GM23248 (cell line): ENCODE measurements at regions not wholly inside any gene's neighbourhood (a gene's known extent, or its start where the extent isn't known, plus 50 kb on each side); places are given as distances from the start of the nearest gene placed in this dataset.

Experiments
- DNase-seq: peaks from one replicate; pipeline ENCODE4 v3.0.0-alpha.2; 2015
- H2AFZ ChIP-seq: fragments of 200-600 bp; sonication (generic); 2 replicates; pipeline ENCODE4 v1.6.1; 2016; ENCODE audit warnings: antibody characterized with exemption
- H3F3A ChIP-seq: fragments of 200-600 bp; sonication (generic); 2 replicates; pipeline ENCODE4 v1.6.1; 2016; ENCODE audit warnings: mild to moderate bottlenecking, antibody characterized with exemption, mixed run types; ENCODE audit not compliant: insufficient read depth
- H3K27ac ChIP-seq: fragments of 200-600 bp; sonication (generic); 2 replicates; pipeline ENCODE4 v1.5.1; 2016; ENCODE audit warnings: mild to moderate bottlenecking
- H3K27me3 ChIP-seq: fragments of 200-600 bp; sonication (generic); replicated peaks from 2 replicates; pipeline ENCODE4 v1.6.1; 2016; ENCODE audit warnings: mild to moderate bottlenecking; ENCODE audit not compliant: insufficient read depth
- H3K36me3 ChIP-seq: fragments of 200-600 bp; sonication (generic); 2 replicates; pipeline ENCODE4 v1.6.1; 2016; ENCODE audit warnings: low read depth, mild to moderate bottlenecking
- H3K4me1 ChIP-seq: fragments of 200-600 bp; sonication (generic); 2 replicates; pipeline ENCODE4 v1.6.1; 2016; ENCODE audit warnings: mild to moderate bottlenecking; ENCODE audit not compliant: insufficient read depth
- H3K4me2 ChIP-seq: fragments of 200-600 bp; sonication (generic); one replicate; pipeline ENCODE4 v1.6.1; 2016; ENCODE audit warnings: mild to moderate bottlenecking; ENCODE audit not compliant: unreplicated experiment
- H3K4me3 ChIP-seq: fragments of 200-600 bp; sonication (generic); 2 replicates; pipeline ENCODE4 v1.5.1; 2016; ENCODE audit warnings: mild to moderate bottlenecking
- H3K79me2 ChIP-seq: fragments of 200-600 bp; sonication (generic); 2 replicates; pipeline ENCODE4 v1.6.1; 2016; ENCODE audit warnings: mild to moderate bottlenecking; ENCODE audit not compliant: insufficient read depth
- H3K9ac ChIP-seq: fragments of 200-600 bp; sonication (generic); 2 replicates; pipeline ENCODE4 v1.6.1; 2016; ENCODE audit warnings: mild to moderate bottlenecking
- H3K9me2 ChIP-seq: fragments of 200-600 bp; sonication (generic); 2 replicates; pipeline ENCODE4 v1.6.1; 2016; ENCODE audit warnings: mixed run types, mild to moderate bottlenecking, moderate library complexity; ENCODE audit not compliant: insufficient read depth
- H3K9me3 ChIP-seq: fragments of 200-600 bp; sonication (generic); one replicate; pipeline ENCODE4 v1.6.1; 2017; ENCODE audit warnings: low read depth
- H4K20me1 ChIP-seq: fragments of 200-600 bp; sonication (generic); 2 replicates; pipeline ENCODE4 v1.6.0; 2016; ENCODE audit not compliant: insufficient read depth
- EZH2 ChIP-seq: fragments of 200-600 bp; sonication (generic); IDR thresholded peaks from 2 replicates; pipeline ENCODE4 v1.6.1; 2018; ENCODE audit warnings: antibody characterized with exemption, mild to moderate bottlenecking; ENCODE audit not compliant: insufficient read depth, poor library complexity, severe bottlenecking
- EZH2phosphoT487 ChIP-seq: fragments of 200-600 bp; sonication (generic); IDR thresholded peaks from 2 replicates; pipeline ENCODE4 v1.6.1; 2018; ENCODE audit warnings: antibody characterized with exemption, moderate library complexity, mild to moderate bottlenecking, low read depth; ENCODE audit not compliant: insufficient read depth
- WGBS, 2 experiments: methylation state at CpG; one replicate each; pipeline ENCODE4 v1.1.6; 2015 to 2017; ENCODE audit warnings: low lambda C conversion rate in 2 of 2, low coverage in 1 of 2; ENCODE audit errors: missing lambda C conversion rate in 2 of 2; 5-methylcytosine and 5-hydroxymethylcytosine counted together
- in situ Hi-C: fragments of 300-500 bp; cut with MboI; formaldehyde crosslinking; loops from 2 replicates; pipeline ENCODE4 v1.15.0; 2020

- Histone ChIP-seq H2AFZ (no peak overlapping the region), H3K79me2 (no peaks in the 10 kb centered on the region), H3K4me2 (no peak overlapping the region), H4K20me1 (no peaks in the 10 kb centered on the region), H3K4me1 (no peaks in the 10 kb centered on the region), H3K27me3 (no peaks in the 10 kb centered on the region), H3K27ac (no peak overlapping the region), H3K9me2 (no peaks in the 10 kb centered on the region), H3K36me3 (no peaks in the 10 kb centered on the region), H3K9ac (no peak overlapping the region), H3F3A (no peaks in the 10 kb centered on the region), H3K9me3 (no peaks in the 10 kb centered on the region), H3K4me3 (no peak overlapping the region)
- TF ChIP-seq EZH2phosphoT487 (no peak), EZH2 (no peak)
- WGBS, 2 experiments: 65 to 77% methylated on average over 2 of the region's 2 CpGs
- DNase-seq: no peak
- in situ Hi-C loops: loop anchor here (25.0 kb wide), 1 partner anchor 632 kb away; no protein-coding TSS in a partner anchor
Observed at GRCh38 chr18:51655327-51655698, 457.8 kb upstream of the MEX3C start.

DNA sequence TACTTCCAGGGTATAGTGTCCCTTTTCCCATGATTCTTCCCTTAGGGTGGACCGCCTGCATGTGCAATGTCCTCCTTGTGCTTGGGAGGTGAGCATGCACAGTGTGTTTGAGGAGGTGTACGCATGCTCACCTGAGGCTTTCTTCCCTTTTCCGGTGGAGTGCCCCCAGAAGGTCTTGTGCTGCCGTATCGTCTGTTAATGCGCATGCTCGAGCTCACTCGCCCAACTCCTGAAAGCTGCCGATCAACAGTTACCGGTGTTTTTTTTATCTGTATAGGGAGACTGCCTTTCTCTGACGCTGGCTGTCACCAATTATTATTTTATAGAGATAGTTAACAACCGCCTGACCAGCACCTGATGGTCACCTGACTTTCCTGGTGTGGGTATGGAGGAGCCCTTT is 458.8 kb upstream of the MEX3C start:
- no peak overlapping the region for H3K4me2 ChIP-seq
- no peaks in the 10 kb centered on the region for H3F3A ChIP-seq
- no peaks in the 10 kb centered on the region for H4K20me1 ChIP-seq
- no peaks in the 10 kb centered on the region for H3K4me1 ChIP-seq
- in situ Hi-C loops: loop anchor here (25.0 kb wide), 1 partner anchor 631 kb away; no protein-coding TSS in a partner anchor
- no peak overlapping the region for H3K27ac ChIP-seq
- no peaks in the 10 kb centered on the region for H3K79me2 ChIP-seq
- H3K9me2 ChIP-seq: no peaks in the 10 kb centered on the region
- no peaks in the 10 kb centered on the region for H3K27me3 ChIP-seq
- no peak overlapping the region for H3K4me3 ChIP-seq
- no peaks in the 10 kb centered on the region for H3K9me3 ChIP-seq
- TF ChIP-seq EZH2 (no peak), EZH2phosphoT487 (no peak)
- H3K9ac ChIP-seq: no peak overlapping the region
- no peak for DNase-seq
- H3K36me3 ChIP-seq: no peaks in the 10 kb centered on the region
- no peak overlapping the region for H2AFZ ChIP-seq
- 54 to 59% methylated on average over 12 of the region's 12 CpGs for WGBS, 2 experiments

GRCh38 chr18:51658436-51658835 is 461.0 kb upstream of the MEX3C start:
- Histone ChIP-seq H2AFZ (no peak overlapping the region), H3K9ac (no peak overlapping the region), H3K9me3 (no peaks in the 10 kb centered on the region), H3K4me3 (no peak overlapping the region), H3K36me3 (no peaks in the 10 kb centered on the region), H3K79me2 (no peaks in the 10 kb centered on the region), H3K27me3 (no peaks in the 10 kb centered on the region), H3F3A (no peaks in the 10 kb centered on the region), H4K20me1 (no peaks in the 10 kb centered on the region), H3K4me2 (no peak overlapping the region), H3K27ac (no peak overlapping the region), H3K4me1 (no peaks in the 10 kb centered on the region), H3K9me2 (no peaks in the 10 kb centered on the region)
- TF ChIP-seq EZH2 (no peak), EZH2phosphoT487 (no peak)
- WGBS, 2 experiments: 5 to 8% methylated on average over 4 of the region's 4 CpGs
- DNase-seq: no peak
- in situ Hi-C loops: loop anchor here (25.0 kb wide), 1 partner anchor 629 kb away; no protein-coding TSS in a partner anchor

GRCh38 chr18:51659781-51660180 is 462.3 kb upstream of the MEX3C start:
- no peaks in the 10 kb centered on the region for H3K9me2 ChIP-seq
- H3K9ac ChIP-seq: no peak overlapping the region
- H3K4me2 ChIP-seq: no peak overlapping the region
- H3K4me3 ChIP-seq: no peak overlapping the region
- no peaks in the 10 kb centered on the region for H3K36me3 ChIP-seq
- no peaks in the 10 kb centered on the region for H3K27me3 ChIP-seq
- no peaks in the 10 kb centered on the region for H3K9me3 ChIP-seq
- DNase-seq: no peak
- TF ChIP-seq EZH2: no peak
- no peak for TF ChIP-seq EZH2phosphoT487
- in situ Hi-C loops: loop anchor here (25.0 kb wide), 1 partner anchor 628 kb away; no protein-coding TSS in a partner anchor
- H3F3A ChIP-seq: no peaks in the 10 kb centered on the region
- 23 to 25% methylated on average over 3 of the region's 3 CpGs for WGBS, 2 experiments
- no peak overlapping the region for H3K27ac ChIP-seq
- H2AFZ ChIP-seq: no peak overlapping the region
- no peaks in the 10 kb centered on the region for H3K79me2 ChIP-seq
- H4K20me1 ChIP-seq: no peaks in the 10 kb centered on the region
- no peaks in the 10 kb centered on the region for H3K4me1 ChIP-seq
